Fibroblast of gingiva (primary cell): ENCODE measurements at regions not wholly inside any gene's neighbourhood (a gene's known extent, or its start where the extent isn't known, plus 50 kb on each side); places are given as distances from the start of the nearest gene placed in this dataset.

Experiments used
- DNase-seq: peaks from one replicate; pipeline ENCODE4 v3.0.0-alpha.2; 2011; ENCODE audit warnings: low read depth

- peak; percentile 26 for DNase-seq
These were observed 93.7 kb upstream of the KLHL29 start for GRCh38 chr2:23291239-23291638.

DNA sequence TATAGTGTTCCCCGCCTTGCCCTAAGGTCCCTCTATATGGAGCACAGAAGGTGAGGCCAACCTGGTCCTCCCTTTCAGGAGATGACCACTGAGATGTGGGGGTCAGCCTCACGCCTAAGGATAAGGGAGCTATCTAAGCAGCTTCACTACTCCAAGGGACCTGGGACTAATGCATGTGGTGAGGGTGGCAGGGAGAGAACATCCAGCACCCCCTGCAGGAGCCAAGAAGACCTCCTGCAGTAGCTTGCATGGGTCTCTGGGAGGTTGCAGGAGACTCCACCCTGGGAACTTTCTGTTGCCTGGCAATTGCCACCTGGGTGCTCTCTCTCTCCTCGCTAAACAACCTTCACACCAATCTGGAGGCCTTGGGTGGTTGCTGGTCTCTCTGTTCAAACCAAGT lies 93.0 kb upstream of the KLHL29 start:
- DNase-seq = no peak

- peak; percentile 18 for DNase-seq
These were observed 91.9 kb upstream of the KLHL29 start for GRCh38 chr2:23293063-23293462.

- no peak for DNase-seq
These were observed 91.2 kb upstream of the KLHL29 start for GRCh38 chr2:23293731-23294130.

- no peak for DNase-seq
These were observed 90.7 kb upstream of the KLHL29 start for GRCh38 chr2:23294238-23294637.

- DNase-seq = no peak
These were observed 88.3 kb upstream of the KLHL29 start for GRCh38 chr2:23296691-23297090.

GRCh38 chr2:23297112-23297511 lies 87.9 kb upstream of the KLHL29 start:
- no peak for DNase-seq

- no peak for DNase-seq
These were observed 86.4 kb upstream of the KLHL29 start for GRCh38 chr2:23298551-23298950.

- DNase-seq = no peak
These were observed 85.3 kb upstream of the KLHL29 start for GRCh38 chr2:23299476-23300195.

- no peak for DNase-seq
These were observed 83.8 kb upstream of the KLHL29 start for GRCh38 chr2:23301136-23301535.

GRCh38 chr2:23302591-23302990 lies 82.4 kb upstream of the KLHL29 start:
- no peak for DNase-seq

- no peak for DNase-seq
These were observed 78.6 kb upstream of the KLHL29 start for GRCh38 chr2:23306401-23306800.

DNA sequence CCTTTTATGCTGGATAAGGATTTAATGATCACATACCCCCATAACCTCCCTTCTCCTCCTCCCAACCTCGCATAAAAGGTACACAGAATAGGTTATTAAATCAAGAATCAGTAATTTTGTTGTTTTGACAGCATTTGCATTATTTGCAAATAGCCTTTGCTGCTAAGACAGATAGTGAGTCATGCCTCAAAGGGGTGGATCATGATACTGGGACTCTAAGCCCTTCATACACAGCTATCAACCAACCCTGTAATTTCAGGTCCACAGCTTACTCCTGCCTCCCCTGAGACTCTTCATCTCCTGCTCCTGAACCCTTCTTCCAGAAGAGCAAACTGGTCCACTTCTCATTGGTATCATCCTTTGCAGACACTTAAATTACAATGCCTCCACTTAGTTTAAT lies 73.8 kb upstream of the KLHL29 start:
- DNase-seq = no peak

DNA sequence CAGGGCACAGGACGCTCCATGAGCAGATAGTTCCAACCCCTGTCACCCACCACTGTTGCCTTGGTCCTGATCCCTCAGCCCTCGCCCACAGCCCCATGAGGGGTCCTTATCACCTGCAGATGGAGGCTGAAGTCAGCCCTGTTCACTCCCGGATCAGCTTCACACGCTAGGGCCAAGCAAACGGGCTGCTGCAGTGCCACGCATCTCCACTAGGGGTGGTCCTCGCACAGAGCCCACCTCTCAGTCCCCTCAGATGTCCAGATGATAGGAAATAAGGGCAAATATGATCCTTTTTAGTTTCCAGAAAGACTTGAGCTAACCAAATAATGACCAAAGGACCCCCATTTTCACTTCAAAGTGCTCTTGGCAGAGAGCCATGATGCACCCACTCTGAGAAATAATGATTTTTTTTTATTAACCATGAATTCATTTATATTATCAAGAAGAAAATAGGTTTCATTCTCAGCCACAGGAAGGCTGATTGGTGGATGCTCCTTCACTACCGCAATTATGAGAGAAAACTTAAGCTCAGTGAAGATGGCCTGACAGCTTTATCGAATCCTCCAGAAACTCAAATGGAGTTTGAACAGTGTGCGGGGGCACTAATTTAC lies 71.9 kb upstream of the KLHL29 start:
- no peak for DNase-seq

DNA sequence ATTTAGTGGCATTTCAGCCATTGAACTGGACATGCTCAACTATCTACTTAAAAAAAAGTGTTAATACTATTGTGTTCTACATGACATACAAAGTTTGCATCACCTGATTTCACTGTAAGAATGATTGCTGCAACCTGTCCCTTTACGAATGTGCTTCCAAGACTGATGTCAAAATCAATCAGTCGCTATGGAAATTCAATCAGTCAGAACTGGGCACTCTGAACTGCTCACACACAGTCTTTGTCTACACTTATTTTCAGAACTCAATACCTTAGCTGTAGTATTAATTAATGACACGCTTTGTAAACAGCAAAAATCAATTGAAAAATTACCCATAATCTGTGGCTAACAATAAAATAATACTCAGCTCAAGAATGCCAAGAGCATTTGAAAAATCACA lies 70.3 kb upstream of the KLHL29 start:
- no peak for DNase-seq

- no peak for DNase-seq
These were observed 64.9 kb upstream of the KLHL29 start for GRCh38 chr2:23320058-23320457.

- no peak for DNase-seq
These were observed 63.2 kb upstream of the KLHL29 start for GRCh38 chr2:23321751-23322150.

GRCh38 chr2:23322567-23323197 lies 62.3 kb upstream of the KLHL29 start:
- no peak for DNase-seq

GRCh38 chr2:23323198-23323916 lies 61.6 kb upstream of the KLHL29 start:
- no peak for DNase-seq

GRCh38 chr2:23323917-23324680 lies 60.9 kb upstream of the KLHL29 start:
- no peak for DNase-seq

DNA sequence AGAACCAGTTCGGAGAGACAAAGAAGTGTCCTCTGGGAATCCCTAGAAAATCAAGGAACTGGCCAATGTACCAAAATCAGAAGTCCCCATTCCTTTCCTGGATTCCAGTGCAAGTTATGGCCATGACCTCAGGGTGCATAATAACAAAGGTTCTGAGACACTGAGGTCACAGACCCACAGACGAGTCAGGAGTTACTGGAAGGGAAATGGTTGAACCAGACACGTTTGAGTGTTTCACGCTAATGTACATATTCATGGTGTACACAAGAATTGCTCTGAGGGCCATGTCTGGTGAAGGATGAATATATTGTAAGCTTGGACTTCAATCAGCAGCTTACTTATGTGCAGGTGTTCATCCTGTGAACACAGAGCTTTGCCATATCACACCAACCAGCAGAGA lies 58.6 kb upstream of the KLHL29 start:
- DNase-seq = no peak

DNA sequence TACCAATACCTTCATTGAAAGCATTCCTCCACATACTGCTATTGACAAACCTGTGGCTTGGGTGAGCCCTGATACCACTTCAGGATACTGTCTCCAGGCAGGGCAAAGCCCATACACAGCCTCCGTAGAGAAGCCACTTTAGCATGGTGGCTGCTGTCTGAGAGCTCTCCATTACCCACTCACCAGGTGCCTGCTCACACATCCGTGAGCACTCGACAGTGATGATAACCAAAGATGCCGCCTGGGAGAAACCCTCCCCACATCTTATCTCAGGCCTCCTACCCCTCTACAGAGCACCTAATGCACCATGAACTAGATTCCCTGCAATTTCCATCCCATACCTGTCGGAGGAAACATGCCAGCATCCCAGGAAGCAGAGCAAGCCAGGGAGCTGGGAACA lies 57.6 kb upstream of the KLHL29 start:
- no peak for DNase-seq
